CD14-positive monocyte (primary cell): ENCODE measurements at regions not wholly inside any gene's neighbourhood (a gene's known extent, or its start where the extent isn't known, plus 50 kb on each side); places are given as distances from the start of the nearest gene placed in this dataset.

Experiments used
- DNase-seq, 3 donors: peaks; one replicate each; pipeline ENCODE4 v3.0.0-alpha.2; 2011 to 2022
- H2AFZ ChIP-seq: 2 replicates; pipeline ENCODE4 v1.6.0; 2012; ENCODE audit warnings: mild to moderate bottlenecking, low read depth, low read length, inconsistent platforms; ENCODE audit not compliant: insufficient read depth, poor library complexity, severe bottlenecking
- H3K27ac ChIP-seq, 2 donors: 1 replicate in 1 of 2; 2 replicates in 1 of 2; pipeline ENCODE4 v1.5.1; 2012 to 2013; ENCODE audit warnings: low read length in 2 of 2, control low read depth in 1 of 2, inconsistent platforms in 1 of 2, low read depth in 1 of 2, mild to moderate bottlenecking in 1 of 2
- H3K27me3 ChIP-seq, 2 donors: one replicate each; pipeline versions ENCODE4 v1.6.0 to v1.6.1; 2011 to 2013; ENCODE audit warnings: low read length in 2 of 2; ENCODE audit not compliant: control insufficient read depth in 2 of 2, insufficient read depth in 2 of 2
- H3K36me3 ChIP-seq, 2 donors: replicated peaks in 1 of 2; 1 replicate in 1 of 2; 2 replicates in 1 of 2; pipeline versions ENCODE4 v1.5.1 to v1.6.1; 2012 to 2013; ENCODE audit warnings: low read length in 2 of 2, control low read depth in 1 of 2, inconsistent platforms in 1 of 2, mild to moderate bottlenecking in 1 of 2; ENCODE audit not compliant: insufficient read depth in 2 of 2, control insufficient read depth in 1 of 2
- H3K4me1 ChIP-seq, 2 donors: 1 replicate in 1 of 2; 2 replicates in 1 of 2; pipeline versions ENCODE4 v1.5.1 to v1.6.1; 2012 to 2013; ENCODE audit warnings: low read length in 2 of 2, control low read depth in 1 of 2, inconsistent platforms in 1 of 2, mild to moderate bottlenecking in 1 of 2, moderate library complexity in 1 of 2; ENCODE audit not compliant: insufficient read depth in 2 of 2, control insufficient read depth in 1 of 2
- H3K4me2 ChIP-seq: replicated peaks from 2 replicates; pipeline ENCODE3; 2012; ENCODE audit warnings: low read length, moderate library complexity, mild to moderate bottlenecking; ENCODE audit not compliant: poor library complexity, severe bottlenecking; ENCODE audit errors: extremely low read depth
- H3K4me3 ChIP-seq, 3 experiments: fragments of 200-600 bp in 1 of 3; sonication (generic) in 1 of 3; replicated peaks in 1 of 3; 1 replicate in 2 of 3; 2 replicates in 1 of 3; pipeline ENCODE4 v1.5.1; 2011 to 2013; ENCODE audit warnings: low read length in 3 of 3, mild to moderate bottlenecking in 3 of 3, control low read depth in 2 of 3, low read depth in 2 of 3, inconsistent platforms in 1 of 3, moderate library complexity in 1 of 3
- H3K79me2 ChIP-seq: 2 replicates; pipeline ENCODE4 v1.6.0; 2012; ENCODE audit warnings: mild to moderate bottlenecking, control low read depth, inconsistent platforms, low read length, moderate library complexity; ENCODE audit not compliant: insufficient read depth
- H3K9ac ChIP-seq: 2 replicates; pipeline ENCODE4 v1.6.0; 2017; ENCODE audit warnings: low read length, mild to moderate bottlenecking; ENCODE audit not compliant: insufficient read depth, poor library complexity, severe bottlenecking
- H3K9me3 ChIP-seq, 2 donors: replicated peaks in 1 of 2; 1 replicate in 1 of 2; 2 replicates in 1 of 2; pipeline versions ENCODE4 v1.5.1 to v1.6.1; 2012 to 2013; ENCODE audit warnings: low read length in 2 of 2, control low read depth in 1 of 2; ENCODE audit not compliant: control insufficient read depth in 1 of 2, insufficient read depth in 1 of 2
- H4K20me1 ChIP-seq: 2 replicates; pipeline ENCODE4 v1.6.0; 2012; ENCODE audit warnings: mild to moderate bottlenecking, low read length, control low read depth, moderate library complexity; ENCODE audit not compliant: insufficient read depth
- H3K27ac Mint-ChIP-seq, 7 donors: one replicate each; pipeline ENCODE4 v1.8.0; 2020; ENCODE audit warnings: mild to moderate bottlenecking in 7 of 7, mixed read lengths in 7 of 7, moderate library complexity in 6 of 7, inconsistent platforms in 2 of 7
- H3K27me3 Mint-ChIP-seq, 3 donors: one replicate each; pipeline ENCODE4 v1.8.0; 2021 to 2022; ENCODE audit warnings: low read depth in 3 of 3, mild to moderate bottlenecking in 3 of 3, mixed read lengths in 3 of 3, moderate library complexity in 3 of 3, inconsistent platforms in 1 of 3
- H3K36me3 Mint-ChIP-seq, 2 donors: one replicate each; pipeline ENCODE4 v1.8.0; 2020; ENCODE audit warnings: mixed read lengths in 2 of 2, inconsistent platforms in 1 of 2, mild to moderate bottlenecking in 1 of 2
- H3K4me1 Mint-ChIP-seq: one replicate; pipeline ENCODE4 v1.8.0; 2020; ENCODE audit warnings: mild to moderate bottlenecking, mixed read lengths
- H3K4me3 Mint-ChIP-seq, 2 donors: one replicate each; pipeline ENCODE4 v1.8.0; 2020; ENCODE audit warnings: mild to moderate bottlenecking in 2 of 2, mixed read lengths in 2 of 2, moderate library complexity in 1 of 2
- H3K9me3 Mint-ChIP-seq, 7 donors: one replicate each; pipeline ENCODE4 v1.8.0; 2020 to 2022; ENCODE audit warnings: mixed read lengths in 7 of 7, mild to moderate bottlenecking in 6 of 7, moderate library complexity in 6 of 7, inconsistent platforms in 2 of 7
- WGBS: methylation state at CpG from one replicate; pipeline ENCODE4 v1.1.5; 2013; ENCODE audit warnings: missing lambda C conversion rate; ENCODE audit not compliant: insufficient coverage; 5-methylcytosine and 5-hydroxymethylcytosine counted together
- intact Hi-C, 2 donors: fragments of 100-400 bp; cut with micrococcal nuclease; formaldehyde crosslinking; loops; one replicate each; pipeline versions ENCODE4 v1.15.0 to v1.15.1; 2023
- TF ChIP-seq, protein P1 (sequence below): fragments of 200-600 bp; IDR thresholded peaks from one replicate; pipeline ENCODE4 v1.8.0; 2022; ENCODE audit warnings: antibody characterized with exemption, mild to moderate bottlenecking

DNA sequence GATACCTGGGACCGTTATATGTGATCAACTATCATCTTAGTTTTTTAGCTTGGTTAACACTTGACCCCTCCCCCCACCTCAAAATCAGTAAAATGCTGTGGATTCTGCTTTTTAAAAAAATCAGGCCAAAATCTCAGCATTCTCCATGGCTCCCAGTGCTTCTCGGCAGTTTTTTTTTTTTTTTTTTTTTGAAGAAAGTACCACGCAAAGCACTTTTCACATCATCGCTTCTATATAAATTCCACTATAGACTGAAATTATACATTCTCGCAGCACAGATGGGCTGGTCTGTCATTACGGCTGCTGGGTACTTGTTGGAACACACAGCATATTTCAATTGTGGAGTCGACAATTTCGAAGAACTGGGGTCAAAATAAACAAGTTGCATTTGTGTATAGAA is 67.7 kb upstream of the PPARA start:
- peaks cover 98% of the 10 kb centered on the region for H3K79me2 ChIP-seq
- TF ChIP-seq, protein P1, sequence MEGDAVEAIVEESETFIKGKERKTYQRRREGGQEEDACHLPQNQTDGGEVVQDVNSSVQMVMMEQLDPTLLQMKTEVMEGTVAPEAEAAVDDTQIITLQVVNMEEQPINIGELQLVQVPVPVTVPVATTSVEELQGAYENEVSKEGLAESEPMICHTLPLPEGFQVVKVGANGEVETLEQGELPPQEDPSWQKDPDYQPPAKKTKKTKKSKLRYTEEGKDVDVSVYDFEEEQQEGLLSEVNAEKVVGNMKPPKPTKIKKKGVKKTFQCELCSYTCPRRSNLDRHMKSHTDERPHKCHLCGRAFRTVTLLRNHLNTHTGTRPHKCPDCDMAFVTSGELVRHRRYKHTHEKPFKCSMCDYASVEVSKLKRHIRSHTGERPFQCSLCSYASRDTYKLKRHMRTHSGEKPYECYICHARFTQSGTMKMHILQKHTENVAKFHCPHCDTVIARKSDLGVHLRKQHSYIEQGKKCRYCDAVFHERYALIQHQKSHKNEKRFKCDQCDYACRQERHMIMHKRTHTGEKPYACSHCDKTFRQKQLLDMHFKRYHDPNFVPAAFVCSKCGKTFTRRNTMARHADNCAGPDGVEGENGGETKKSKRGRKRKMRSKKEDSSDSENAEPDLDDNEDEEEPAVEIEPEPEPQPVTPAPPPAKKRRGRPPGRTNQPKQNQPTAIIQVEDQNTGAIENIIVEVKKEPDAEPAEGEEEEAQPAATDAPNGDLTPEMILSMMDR = no peak
- H3K9me3 ChIP-seq = no peaks in the 10 kb centered on the region
- peaks cover 28 to 68% of the 10 kb centered on the region in 2 donors for H3K36me3 ChIP-seq
- no peak overlapping the region for H3K27ac Mint-ChIP-seq
- H3K4me1 Mint-ChIP-seq = no peaks in the 10 kb centered on the region
- no peak overlapping the region for H3K4me2 ChIP-seq
- H3K4me3 ChIP-seq = no peak overlapping the region
- H3K36me3 Mint-ChIP-seq = peaks cover 21 to 59% of the 10 kb centered on the region in 2 donors
- no peaks in the 10 kb centered on the region for H3K4me1 ChIP-seq
- H4K20me1 ChIP-seq = peaks cover 99% of the 10 kb centered on the region
- H3K27me3 Mint-ChIP-seq = no peaks in the 10 kb centered on the region
- H3K27ac ChIP-seq = no peak overlapping the region
- H3K27me3 ChIP-seq = no peaks in the 10 kb centered on the region
- WGBS = 86% methylated on average over 1 of the region's 8 CpGs
- no peak overlapping the region for H3K9ac ChIP-seq
- no peak overlapping the region for H2AFZ ChIP-seq
- intact Hi-C loops = no loop called here
- H3K4me3 Mint-ChIP-seq = no peak overlapping the region
- no peaks in the 10 kb centered on the region for H3K9me3 Mint-ChIP-seq
- DNase-seq = no peak

GRCh38 chr22:46083383-46084350 is 66.7 kb upstream of the PPARA start:
- peaks cover 35 to 71% of the 10 kb centered on the region in 2 donors for H3K36me3 ChIP-seq
- H2AFZ ChIP-seq = no peak overlapping the region
- DNase-seq = no peak
- H3K4me1 ChIP-seq = no peaks in the 10 kb centered on the region
- Mint-ChIP-seq H3K27me3 (no peaks in the 10 kb centered on the region), H3K4me1 (no peaks in the 10 kb centered on the region), H3K36me3 (peaks cover 26 to 60% of the 10 kb centered on the region in 2 donors), H3K4me3 (no peak overlapping the region), H3K9me3 (no peaks in the 10 kb centered on the region), H3K27ac (peak overlapping the region in 2 of 7 donors; percentile 30 to 59)
- peaks cover 99% of the 10 kb centered on the region for H4K20me1 ChIP-seq
- 98% methylated on average over 18 of the region's 24 CpGs for WGBS
- no peaks in the 10 kb centered on the region for H3K27me3 ChIP-seq
- H3K27ac ChIP-seq = no peak overlapping the region
- no peak overlapping the region for H3K4me2 ChIP-seq
- TF ChIP-seq, protein P1 = no peak
- H3K79me2 ChIP-seq = peaks cover 96% of the 10 kb centered on the region
- H3K9ac ChIP-seq = no peak overlapping the region
- no peaks in the 10 kb centered on the region for H3K9me3 ChIP-seq
- no peak overlapping the region for H3K4me3 ChIP-seq
- intact Hi-C loops = no loop called here
